Stomach (tissue), 4 donors: ENCODE measurements at regions not wholly inside any gene's neighbourhood (a gene's known extent, or its start where the extent isn't known, plus 50 kb on each side); places are given as distances from the start of the nearest gene placed in this dataset.

Source experiments
- EP300 ChIP-seq: sonication (generic); formaldehyde crosslinking; IDR thresholded peaks from one replicate; pipeline ENCODE4 v1.6.1; 2017; ENCODE audit warnings: antibody characterized with exemption
- POLR2A ChIP-seq, 4 donors: fragments of 450-650 bp; IDR thresholded peaks; one replicate each; pipeline ENCODE4 v1.6.1; 2016; ENCODE audit warnings: antibody characterized with exemption in 4 of 4, control low read depth in 2 of 4, mild to moderate bottlenecking in 1 of 4, moderate library complexity in 1 of 4
- POLR2AphosphoS5 ChIP-seq, 3 donors: sonication (generic); formaldehyde crosslinking; IDR thresholded peaks; one replicate each; pipeline ENCODE4 v1.6.1; 2016; ENCODE audit warnings: antibody characterized with exemption in 3 of 3
- TF ChIP-seq, protein P1 (sequence below), 7 experiments: fragments of 450-650 bp in 4 of 7; fragments of 200-600 bp in 3 of 7; sonication (generic) in 3 of 7; IDR thresholded peaks; one replicate each; pipeline ENCODE4 v1.5.1; 2016 to 2019; ENCODE audit warnings: antibody characterized with exemption in 7 of 7, control low read depth in 2 of 7, mild to moderate bottlenecking in 1 of 7

DNA sequence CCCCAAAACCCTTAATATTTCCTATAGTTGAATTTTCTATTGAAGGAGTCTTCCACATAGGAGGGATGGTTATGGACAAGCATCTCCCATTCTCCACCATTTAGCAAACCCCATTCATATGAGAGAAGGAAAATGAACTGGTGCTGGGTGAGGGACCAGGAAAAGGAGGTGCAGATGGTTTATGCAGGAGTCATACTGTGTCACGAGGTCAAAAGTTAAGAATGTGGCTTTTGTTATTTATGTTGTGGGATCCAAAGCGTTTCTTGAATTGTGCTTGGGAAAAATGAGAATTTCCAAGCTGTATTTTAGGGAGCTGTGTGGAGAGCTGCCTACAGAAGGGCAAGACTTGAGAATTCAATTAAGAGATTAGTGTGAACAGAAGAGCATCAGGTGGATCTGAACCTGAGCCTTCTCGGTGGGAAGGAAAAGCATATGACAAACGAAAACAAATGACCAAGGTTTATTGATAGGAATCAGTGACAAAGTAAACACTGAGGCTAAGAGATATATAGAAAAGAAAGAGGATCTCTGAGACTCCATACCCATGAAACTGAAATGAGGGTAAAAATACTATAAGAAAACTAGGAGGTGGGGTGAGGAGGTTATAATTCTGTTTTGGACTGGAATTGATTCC, 473.3 kb upstream of the NR2F2 start:
- TF ChIP-seq, protein P1, sequence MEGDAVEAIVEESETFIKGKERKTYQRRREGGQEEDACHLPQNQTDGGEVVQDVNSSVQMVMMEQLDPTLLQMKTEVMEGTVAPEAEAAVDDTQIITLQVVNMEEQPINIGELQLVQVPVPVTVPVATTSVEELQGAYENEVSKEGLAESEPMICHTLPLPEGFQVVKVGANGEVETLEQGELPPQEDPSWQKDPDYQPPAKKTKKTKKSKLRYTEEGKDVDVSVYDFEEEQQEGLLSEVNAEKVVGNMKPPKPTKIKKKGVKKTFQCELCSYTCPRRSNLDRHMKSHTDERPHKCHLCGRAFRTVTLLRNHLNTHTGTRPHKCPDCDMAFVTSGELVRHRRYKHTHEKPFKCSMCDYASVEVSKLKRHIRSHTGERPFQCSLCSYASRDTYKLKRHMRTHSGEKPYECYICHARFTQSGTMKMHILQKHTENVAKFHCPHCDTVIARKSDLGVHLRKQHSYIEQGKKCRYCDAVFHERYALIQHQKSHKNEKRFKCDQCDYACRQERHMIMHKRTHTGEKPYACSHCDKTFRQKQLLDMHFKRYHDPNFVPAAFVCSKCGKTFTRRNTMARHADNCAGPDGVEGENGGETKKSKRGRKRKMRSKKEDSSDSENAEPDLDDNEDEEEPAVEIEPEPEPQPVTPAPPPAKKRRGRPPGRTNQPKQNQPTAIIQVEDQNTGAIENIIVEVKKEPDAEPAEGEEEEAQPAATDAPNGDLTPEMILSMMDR (IDR thresholded peaks at IDR 0.05), result no peak
- TF ChIP-seq EP300 (no peak), POLR2AphosphoS5 (IDR thresholded peaks at IDR 0.05) (no peak), POLR2A (IDR thresholded peaks at IDR 0.05) (no peak)
